ENCODE measurements at regions not wholly inside any gene's neighbourhood (a gene's known extent, or its start where the extent isn't known, plus 50 kb on each side); places are given as distances from the start of the nearest gene placed in this dataset.

- no peak for ATAC-seq
- TF ChIP-seq CTCF (IDR thresholded peaks at IDR 0.05), result no peak
- intact Hi-C loops (cut with DNase I), result no loop called here
- DNase-seq, result no peak
- H3K4me1 ChIP-seq, result no peaks in the 10 kb centered on the region
- H3K27me3 ChIP-seq, result no peaks in the 10 kb centered on the region
- no peak overlapping the region for H3K27ac ChIP-seq
- H3K4me3 ChIP-seq, result no peak overlapping the region
- H3K9me3 ChIP-seq, result no peaks in the 10 kb centered on the region
- no peaks in the 10 kb centered on the region for H3K36me3 ChIP-seq
Measured at GRCh38 chr12:126112849-126113248, 1047.6 kb downstream of the AACS start.

GRCh38 chr12:126114441-126114840, 1049.2 kb downstream of the AACS start:
- intact Hi-C loops (cut with DNase I), result no loop called here
- no peak overlapping the region for H3K4me3 ChIP-seq
- ATAC-seq (no peak), DNase-seq (no peak)
- H3K27ac ChIP-seq, result no peak overlapping the region
- H3K36me3 ChIP-seq, result no peaks in the 10 kb centered on the region
- H3K9me3 ChIP-seq, result no peaks in the 10 kb centered on the region
- H3K4me1 ChIP-seq, result no peaks in the 10 kb centered on the region
- H3K27me3 ChIP-seq, result no peaks in the 10 kb centered on the region
- no peak for TF ChIP-seq CTCF (IDR thresholded peaks at IDR 0.05)

- Histone ChIP-seq H3K9me3 (no peaks in the 10 kb centered on the region), H3K36me3 (no peaks in the 10 kb centered on the region), H3K27ac (no peak overlapping the region), H3K27me3 (no peaks in the 10 kb centered on the region), H3K4me1 (no peaks in the 10 kb centered on the region), H3K4me3 (no peak overlapping the region)
- ATAC-seq (no peak), DNase-seq (no peak)
- TF ChIP-seq CTCF (IDR thresholded peaks at IDR 0.05), result no peak
- intact Hi-C loops (cut with DNase I), result no loop called here
Measured at GRCh38 chr12:126117502-126117901, 1052.3 kb downstream of the AACS start.

GRCh38 chr12:126139355-126139754, 1074.1 kb downstream of the AACS start:
- Histone ChIP-seq H3K9me3 (peaks cover 15% of the 10 kb centered on the region), H3K4me3 (no peak overlapping the region), H3K4me1 (no peaks in the 10 kb centered on the region), H3K27ac (no peak overlapping the region), H3K27me3 (no peaks in the 10 kb centered on the region), H3K36me3 (no peaks in the 10 kb centered on the region)
- intact Hi-C loops (cut with DNase I), result no loop called here
- DNase-seq (no peak), ATAC-seq (no peak)
- no peak for TF ChIP-seq CTCF (IDR thresholded peaks at IDR 0.05)

- Histone ChIP-seq H3K36me3 (no peaks in the 10 kb centered on the region), H3K4me1 (no peaks in the 10 kb centered on the region), H3K4me3 (no peak overlapping the region), H3K27me3 (no peaks in the 10 kb centered on the region), H3K27ac (no peak overlapping the region), H3K9me3 (no peaks in the 10 kb centered on the region)
- ATAC-seq (no peak), DNase-seq (no peak)
- no peak for TF ChIP-seq CTCF (IDR thresholded peaks at IDR 0.05)
- intact Hi-C loops (cut with DNase I), result no loop called here
Measured at GRCh38 chr12:126144603-126145002, 1079.4 kb downstream of the AACS start.

GRCh38 chr12:126147321-126147720, 1082.1 kb downstream of the AACS start:
- DNase-seq (no peak), ATAC-seq (no peak)
- Histone ChIP-seq H3K4me3 (no peak overlapping the region), H3K9me3 (no peaks in the 10 kb centered on the region), H3K27me3 (no peaks in the 10 kb centered on the region), H3K27ac (no peak overlapping the region), H3K36me3 (no peaks in the 10 kb centered on the region), H3K4me1 (no peaks in the 10 kb centered on the region)
- intact Hi-C loops (cut with DNase I), result no loop called here
- no peak for TF ChIP-seq CTCF (IDR thresholded peaks at IDR 0.05)

Measured in upper lobe of right lung (tissue), 1 donor.